ENCODE measurements at regions not wholly inside any gene's neighbourhood (a gene's known extent, or its start where the extent isn't known, plus 50 kb on each side); places are given as distances from the start of the nearest gene placed in this dataset.

- Histone ChIP-seq H3K27me3 (no peaks in the 10 kb centered on the region), H3K4me3 (no peak overlapping the region), H3K27ac (no peak overlapping the region), H3K9me3 (peaks cover 0 to 4% of the 10 kb centered on the region in 2 donors), H3K4me1 (peaks cover 0 to 3% of the 10 kb centered on the region in 2 donors), H3K36me3 (no peaks in the 10 kb centered on the region)
- DNase-seq (ENCODE audit: low spot score): no peak
- no peak for TF ChIP-seq CTCF (IDR thresholded peaks at IDR 0.05)
Measured at GRCh38 chr12:31880340-31880739, 78.9 kb upstream of the RESF1 start.

GRCh38 chr12:31877884-31878283 is 81.3 kb upstream of the RESF1 start:
- Histone ChIP-seq H3K36me3 (no peaks in the 10 kb centered on the region), H3K4me1 (peaks cover 0 to 11% of the 10 kb centered on the region in 2 donors), H3K27ac (no peak overlapping the region), H3K27me3 (no peaks in the 10 kb centered on the region), H3K9me3 (peaks cover 0 to 4% of the 10 kb centered on the region in 2 donors), H3K4me3 (no peak overlapping the region)
- DNase-seq (ENCODE audit: low spot score): no peak
- TF ChIP-seq CTCF (IDR thresholded peaks at IDR 0.05): no peak

- H3K36me3 ChIP-seq: no peaks in the 10 kb centered on the region
- H3K4me3 ChIP-seq: no peak overlapping the region
- H3K9me3 ChIP-seq: no peaks in the 10 kb centered on the region
- no peak for DNase-seq (ENCODE audit: low spot score)
- H3K27ac ChIP-seq: no peak overlapping the region
- TF ChIP-seq CTCF (IDR thresholded peaks at IDR 0.05): no peak
- no peaks in the 10 kb centered on the region for H3K27me3 ChIP-seq
- H3K4me1 ChIP-seq: peaks cover 0 to 11% of the 10 kb centered on the region in 2 donors
Measured at GRCh38 chr12:31876568-31877424, 82.4 kb upstream of the RESF1 start.

- no peaks in the 10 kb centered on the region for H3K36me3 ChIP-seq
- H3K9me3 ChIP-seq: no peaks in the 10 kb centered on the region
- TF ChIP-seq CTCF (IDR thresholded peaks at IDR 0.05): no peak
- peaks cover 0 to 11% of the 10 kb centered on the region in 2 donors for H3K4me1 ChIP-seq
- DNase-seq (ENCODE audit: low spot score): no peak
- peak overlapping the region in 1 of 2 donors; percentile 56 for H3K27ac ChIP-seq
- no peak overlapping the region for H3K4me3 ChIP-seq
- no peaks in the 10 kb centered on the region for H3K27me3 ChIP-seq
Measured at GRCh38 chr12:31875609-31875964, 83.6 kb upstream of the RESF1 start.

- no peak overlapping the region for H3K4me3 ChIP-seq
- no peaks in the 10 kb centered on the region for H3K36me3 ChIP-seq
- TF ChIP-seq CTCF (IDR thresholded peaks at IDR 0.05): no peak
- H3K27ac ChIP-seq: peak overlapping the region; percentile 21 to 56
- DNase-seq (ENCODE audit: low spot score): peak; percentile 57
- H3K9me3 ChIP-seq: no peaks in the 10 kb centered on the region
- H3K4me1 ChIP-seq: peaks cover 0 to 11% of the 10 kb centered on the region in 2 donors
- H3K27me3 ChIP-seq: no peaks in the 10 kb centered on the region
Measured at GRCh38 chr12:31874961-31875608, 84.1 kb upstream of the RESF1 start.
